Forelimb muscle (tissue), 1 donor: ENCODE measurements at regions not wholly inside any gene's neighbourhood (a gene's known extent, or its start where the extent isn't known, plus 50 kb on each side); places are given as distances from the start of the nearest gene placed in this dataset.

Source experiments
- DNase-seq: peaks from one replicate; pipeline ENCODE4 v3.0.0-alpha.2; 2013; ENCODE audit warnings: low read depth

DNA sequence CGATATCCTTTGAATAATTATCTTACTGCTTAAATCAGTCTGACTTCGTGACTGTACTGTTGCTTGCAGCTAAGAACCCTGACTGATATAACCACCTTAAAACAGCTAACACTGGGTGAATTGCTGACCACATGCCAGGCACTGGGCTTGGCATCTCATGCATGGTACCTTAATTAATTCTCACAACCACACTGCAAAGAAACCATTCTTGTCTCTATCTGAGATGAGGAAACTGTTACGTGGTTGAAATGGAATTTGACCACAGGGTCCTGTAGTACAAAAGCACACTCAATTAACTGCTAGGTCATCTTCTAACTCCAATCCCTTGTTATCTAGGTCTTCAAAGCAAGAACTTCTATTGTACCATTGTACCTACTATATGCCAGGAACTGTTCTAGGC lies 92.7 kb upstream of the PRICKLE2 start:
- no peak for DNase-seq

- no peak for DNase-seq
Measured at GRCh38 chr3:64316971-64317370, 91.7 kb upstream of the PRICKLE2 start.

DNA sequence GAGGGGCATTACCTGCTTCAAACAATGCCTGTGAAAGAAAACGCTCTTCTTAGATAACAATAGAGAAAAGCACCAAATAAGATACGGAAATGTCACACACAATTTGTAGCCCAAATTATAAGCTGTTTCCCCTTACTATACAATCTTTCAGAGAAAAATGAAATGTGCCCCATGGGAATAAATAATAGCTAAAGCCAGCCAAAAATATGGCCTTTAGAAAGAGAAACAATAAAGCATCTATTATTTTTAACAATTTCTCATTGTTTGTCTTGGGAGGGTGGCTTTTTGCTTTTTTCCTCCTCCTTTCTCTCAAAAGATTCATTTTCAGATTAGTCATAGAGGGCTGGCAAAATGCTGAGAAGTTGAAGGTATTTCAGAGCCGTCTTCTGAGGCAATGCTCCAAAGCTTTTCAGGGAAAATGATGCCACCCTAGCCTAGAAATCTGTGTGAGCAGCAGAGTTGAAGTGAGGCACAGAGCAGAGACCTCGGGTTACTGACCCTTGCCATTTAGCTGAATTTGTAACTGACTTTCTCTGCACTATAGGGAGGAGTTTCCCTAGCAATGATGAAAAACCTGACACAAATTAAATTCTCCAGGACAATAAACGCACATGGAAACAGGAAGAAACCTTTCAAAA lies 86.3 kb upstream of the PRICKLE2 start:
- DNase-seq = no peak

DNA sequence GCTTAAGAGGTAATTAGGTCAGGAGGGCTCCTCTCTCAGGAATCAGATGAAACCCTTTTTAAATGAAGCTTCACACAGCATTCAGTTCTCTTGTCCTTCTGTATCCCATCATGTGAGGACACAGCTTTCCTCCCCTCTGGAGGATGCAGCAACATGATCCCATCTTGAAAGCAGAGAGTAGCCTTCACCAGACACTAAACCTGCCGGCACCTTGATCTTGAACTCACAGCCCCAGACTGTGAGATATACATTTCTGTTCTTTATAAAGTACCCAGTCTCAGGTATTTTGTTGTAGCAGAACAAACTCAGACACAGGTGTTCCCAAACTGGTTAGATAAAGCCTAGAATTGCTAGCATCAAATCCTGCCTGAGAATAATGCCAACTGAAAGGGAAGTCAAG lies 83.7 kb upstream of the PRICKLE2 start:
- no peak for DNase-seq

DNA sequence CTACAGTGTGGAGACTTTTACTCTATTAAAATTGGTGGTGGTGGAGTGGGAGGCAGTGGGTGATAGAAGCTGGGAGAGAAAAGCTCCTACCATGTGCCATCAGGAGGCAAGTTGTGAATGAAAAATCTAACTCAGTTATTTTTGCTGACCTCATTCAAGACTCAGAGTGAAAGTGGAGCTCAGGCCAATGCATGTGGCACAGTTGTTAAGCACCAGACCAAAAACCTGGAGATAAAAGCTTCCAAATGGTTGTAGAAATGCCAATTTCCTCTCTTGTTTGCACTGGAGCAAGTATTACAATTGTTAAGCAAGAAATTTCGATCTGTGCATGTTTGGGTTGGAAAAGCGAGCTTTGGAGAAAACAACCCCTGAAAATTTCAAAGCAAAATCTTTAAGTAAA lies 81.5 kb upstream of the PRICKLE2 start:
- DNase-seq = no peak

DNA sequence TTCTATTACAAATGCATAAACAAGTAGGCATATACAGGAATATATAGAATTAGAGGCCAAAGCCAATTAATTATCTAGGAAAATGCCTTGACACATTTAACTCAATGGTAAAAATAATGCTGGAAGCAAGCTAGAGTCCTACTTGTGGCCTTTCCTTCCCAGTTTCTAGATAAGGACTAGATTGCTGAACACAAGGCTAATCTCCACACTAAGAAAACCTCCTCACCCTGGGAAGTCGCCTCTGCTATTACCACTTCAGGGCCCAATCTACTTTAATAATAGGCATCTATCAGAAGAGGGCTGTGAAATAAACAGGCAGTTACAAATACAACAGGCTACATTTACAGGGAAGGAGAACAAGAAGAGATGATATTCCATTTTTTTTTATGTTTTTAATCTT lies 80.5 kb upstream of the PRICKLE2 start:
- no peak for DNase-seq

DNA sequence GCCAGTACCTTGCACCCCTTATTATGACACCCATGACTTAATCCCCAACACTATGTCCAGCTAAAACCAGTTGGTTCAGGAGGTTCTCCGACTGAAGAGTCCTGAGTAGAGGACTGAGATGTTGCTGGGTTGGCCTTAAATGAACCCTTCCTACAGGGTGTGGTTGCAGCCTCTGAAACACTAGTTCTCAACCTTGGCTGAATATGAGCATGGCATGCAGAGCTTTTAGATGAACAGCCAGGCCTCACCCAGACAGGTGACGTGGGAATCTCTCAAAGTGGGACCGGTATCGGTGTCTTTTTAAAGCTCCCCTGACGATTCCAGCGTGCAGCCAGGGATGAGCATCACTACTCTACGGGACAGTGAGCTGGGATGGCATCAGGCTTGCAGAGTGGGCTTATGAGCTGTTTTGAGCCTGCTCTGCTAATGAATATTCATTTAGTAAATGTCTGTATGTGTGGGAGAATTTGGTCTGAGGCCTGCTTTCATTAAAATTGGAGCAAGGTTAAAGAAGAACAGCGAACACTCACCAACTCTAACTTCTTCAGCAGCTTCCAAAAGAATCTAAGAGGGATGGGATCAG lies 79.7 kb upstream of the PRICKLE2 start:
- no peak for DNase-seq

DNA sequence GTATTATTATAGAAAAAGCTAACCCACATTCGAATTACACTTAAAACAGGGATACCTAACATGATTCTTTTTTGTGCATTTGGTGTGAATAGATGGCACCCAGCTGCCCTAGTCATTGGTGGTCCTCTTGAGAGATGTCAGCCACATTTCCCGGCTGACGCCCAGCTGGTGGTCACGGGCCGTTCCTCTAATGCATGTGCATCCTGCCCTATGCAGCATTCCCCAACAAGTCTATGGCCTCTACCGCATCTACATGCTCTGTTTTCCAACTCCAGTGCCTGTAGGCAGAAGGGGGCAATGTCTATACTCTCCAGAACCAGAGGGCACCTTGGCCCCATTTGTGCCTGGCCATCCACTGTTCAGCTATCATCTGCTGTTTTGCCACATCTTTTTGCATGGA lies 78.6 kb upstream of the PRICKLE2 start:
- DNase-seq = no peak

DNA sequence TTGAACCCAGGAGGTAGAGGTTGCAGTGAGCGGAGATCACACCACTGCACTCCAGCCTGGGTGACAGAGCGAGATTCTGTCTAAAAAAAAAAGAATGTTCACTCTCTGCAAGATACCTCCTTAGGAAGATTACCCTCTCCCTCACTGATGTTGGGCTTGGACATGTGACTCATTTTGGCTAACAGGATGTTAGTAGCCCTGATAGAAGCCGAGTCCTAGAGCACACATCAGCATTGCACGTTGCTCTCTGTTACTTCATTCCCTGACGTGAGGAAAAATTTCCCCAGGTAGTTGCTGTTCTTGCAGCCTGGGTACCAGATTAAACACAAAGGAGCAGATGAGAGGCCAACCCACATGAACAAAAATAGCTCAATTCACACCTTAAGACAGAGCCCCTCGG lies 78.1 kb upstream of the PRICKLE2 start:
- no peak for DNase-seq

DNA sequence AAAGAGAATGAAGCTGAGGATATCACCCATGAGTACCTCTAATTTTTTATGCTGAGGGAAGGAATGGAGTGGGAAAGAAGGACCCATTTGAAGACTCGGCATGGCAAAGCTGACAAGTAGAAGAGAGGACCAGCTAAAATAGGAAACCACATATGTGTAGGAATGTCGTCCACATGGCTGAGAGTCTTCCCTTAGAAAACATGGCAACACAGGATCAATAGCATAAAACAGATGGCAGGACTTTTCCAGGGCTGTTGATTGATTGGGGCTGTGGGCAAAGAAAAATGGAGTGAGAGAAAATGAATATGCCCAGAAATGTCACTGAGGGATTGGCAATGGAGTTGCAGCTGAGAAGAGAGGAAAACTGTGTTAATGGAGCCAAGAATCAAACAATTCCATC lies 76.2 kb upstream of the PRICKLE2 start:
- no peak for DNase-seq

DNA sequence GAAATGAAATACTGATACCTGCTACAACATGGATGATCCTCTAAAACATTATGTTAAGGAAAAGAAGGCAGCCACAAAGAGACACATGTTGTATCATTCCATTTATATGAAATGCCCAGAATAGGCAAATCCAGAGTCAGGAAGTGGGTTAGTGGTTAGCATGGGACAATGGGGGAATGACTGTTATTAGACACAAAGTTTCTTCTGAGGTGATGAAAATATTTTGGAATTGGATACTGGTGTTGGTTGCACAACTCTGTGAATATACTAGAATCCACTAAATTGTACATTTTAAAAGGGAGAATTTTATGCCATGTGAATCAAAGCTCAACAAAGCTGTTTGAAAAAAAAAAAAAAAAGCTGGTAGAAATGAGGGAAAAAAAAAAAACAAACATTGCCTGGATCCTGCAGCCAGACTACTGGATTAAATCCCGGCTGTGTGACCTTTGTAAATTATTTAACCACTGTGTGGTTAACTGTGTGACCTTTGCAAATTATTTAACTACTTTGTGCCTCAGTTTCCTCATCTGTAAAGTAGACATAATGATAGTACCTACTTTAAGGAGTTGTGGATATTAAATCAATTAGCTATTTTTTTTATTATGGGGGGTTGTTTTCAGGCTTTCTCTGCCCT lies 75.6 kb upstream of the PRICKLE2 start:
- DNase-seq = no peak

DNA sequence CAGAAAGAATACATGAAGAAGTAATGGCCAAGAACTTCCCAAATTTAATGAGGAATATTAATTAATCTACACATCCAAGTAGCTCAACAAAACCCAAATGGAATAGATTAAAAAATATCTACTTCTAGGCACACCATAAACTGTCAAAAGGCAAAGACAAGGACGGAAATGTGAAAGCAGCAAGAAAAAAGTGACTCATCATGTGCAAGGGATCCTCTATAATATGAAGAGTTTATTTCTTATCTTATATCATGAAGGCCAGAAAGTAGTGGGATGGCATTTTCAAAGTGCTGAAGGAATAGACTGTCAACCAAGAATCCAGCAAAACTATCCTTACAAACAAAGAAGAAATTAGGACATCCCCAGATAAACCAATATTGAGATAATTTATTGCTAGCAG lies 73.9 kb upstream of the PRICKLE2 start:
- no peak for DNase-seq

GRCh38 chr3:64297563-64297962 lies 72.3 kb upstream of the PRICKLE2 start:
- no peak for DNase-seq

DNA sequence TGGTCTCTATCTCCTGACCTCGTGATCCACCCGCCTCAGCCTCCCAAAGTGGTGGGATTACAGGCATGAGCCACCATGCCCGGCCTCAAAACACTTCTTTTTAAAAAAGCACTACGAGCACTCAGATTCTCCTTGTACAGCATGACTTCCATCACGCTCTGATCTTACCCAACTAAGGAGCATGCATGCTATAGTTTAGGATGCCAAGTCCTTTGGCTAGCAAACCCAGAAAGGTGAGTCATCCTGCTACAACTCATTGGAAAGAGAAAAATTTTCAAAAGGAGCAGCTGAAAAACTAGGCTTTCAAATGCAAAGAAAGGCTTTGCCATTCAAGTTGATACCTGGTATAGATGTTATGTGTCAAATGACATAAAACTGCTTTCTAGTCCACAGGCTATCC lies 70.3 kb upstream of the PRICKLE2 start:
- DNase-seq = no peak

- DNase-seq = no peak
Measured at GRCh38 chr3:64294771-64295170, 69.5 kb upstream of the PRICKLE2 start.

DNA sequence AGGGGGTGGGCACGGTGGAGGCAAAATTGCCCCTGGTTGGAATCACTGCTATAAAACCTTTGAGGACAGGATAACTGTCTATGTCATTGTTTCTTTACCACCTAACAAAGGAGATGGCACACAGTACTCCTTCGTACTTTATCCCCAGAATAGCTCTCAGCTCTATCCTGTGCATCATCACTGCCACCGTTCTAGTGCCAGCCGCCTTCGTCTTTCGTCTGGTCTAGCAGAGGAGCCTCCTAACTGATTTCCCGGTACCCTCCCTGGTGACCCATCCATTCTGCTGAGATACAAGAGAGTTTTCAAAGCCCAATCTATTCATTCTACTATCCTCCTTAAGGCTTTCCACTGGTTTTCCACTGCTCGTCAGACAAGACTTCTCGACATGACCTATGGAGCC lies 67.9 kb upstream of the PRICKLE2 start:
- no peak for DNase-seq

DNA sequence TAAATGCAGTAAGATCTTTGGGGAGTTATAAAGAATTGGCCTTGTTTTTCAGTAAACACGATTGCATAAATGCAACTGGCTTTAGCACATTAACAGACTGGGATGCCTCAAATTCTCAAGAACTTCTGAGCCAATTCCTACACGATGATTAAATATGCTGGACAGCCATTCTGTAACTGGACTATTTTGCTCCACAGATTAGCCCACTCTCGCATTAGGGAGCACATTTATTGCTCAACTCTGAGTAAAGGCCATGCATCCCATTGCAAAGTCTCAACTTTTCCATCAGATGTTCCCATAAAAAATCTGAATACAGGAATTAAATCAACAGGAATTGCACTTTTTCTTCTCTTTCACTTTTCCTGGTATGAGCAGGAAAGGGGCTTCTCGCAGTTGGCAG lies 66.7 kb upstream of the PRICKLE2 start:
- DNase-seq = peak; percentile 81

DNA sequence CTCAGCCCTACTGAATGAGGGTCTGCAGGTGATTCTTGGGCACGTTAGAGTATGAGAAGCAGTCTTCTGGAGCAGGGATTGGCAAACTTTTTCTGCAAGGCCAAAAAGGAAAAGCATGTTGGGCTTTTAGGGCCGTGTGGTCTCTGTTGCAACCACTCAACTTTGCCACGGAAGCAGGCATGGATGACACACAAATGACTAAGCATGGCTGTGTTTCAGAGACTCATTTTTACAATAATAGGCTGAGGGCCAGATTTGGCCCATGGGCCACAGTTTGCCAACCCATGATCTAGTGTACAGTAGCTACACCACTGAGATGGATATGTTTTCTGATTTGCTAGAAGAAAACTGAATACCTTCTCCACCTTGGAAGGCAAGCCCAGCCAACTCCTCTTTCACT lies 66.1 kb upstream of the PRICKLE2 start:
- no peak for DNase-seq

GRCh38 chr3:64290864-64291263 lies 65.6 kb upstream of the PRICKLE2 start:
- DNase-seq = no peak

GRCh38 chr3:64290161-64290560 lies 64.9 kb upstream of the PRICKLE2 start:
- DNase-seq = no peak

GRCh38 chr3:64289622-64290021 lies 64.4 kb upstream of the PRICKLE2 start:
- no peak for DNase-seq

DNA sequence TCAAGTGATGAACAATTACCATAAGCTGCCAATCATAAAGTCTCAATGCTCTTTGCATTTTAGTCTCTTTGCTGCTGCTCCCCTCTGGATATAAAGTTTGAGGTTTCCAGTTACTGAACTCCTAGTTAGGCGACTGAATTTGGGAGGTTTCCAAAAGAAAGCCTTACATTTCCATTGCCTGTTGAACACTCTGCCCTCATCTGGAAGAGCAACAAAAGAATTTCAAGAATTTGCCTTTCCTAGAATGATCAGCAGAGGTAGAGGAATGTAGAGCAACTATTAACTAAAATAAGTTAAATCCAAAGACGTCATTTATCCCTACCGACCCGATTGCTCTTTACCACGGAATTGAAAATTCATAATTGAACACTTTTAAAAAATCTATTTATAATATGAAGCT lies 53.4 kb upstream of the PRICKLE2 start:
- DNase-seq = no peak

DNA sequence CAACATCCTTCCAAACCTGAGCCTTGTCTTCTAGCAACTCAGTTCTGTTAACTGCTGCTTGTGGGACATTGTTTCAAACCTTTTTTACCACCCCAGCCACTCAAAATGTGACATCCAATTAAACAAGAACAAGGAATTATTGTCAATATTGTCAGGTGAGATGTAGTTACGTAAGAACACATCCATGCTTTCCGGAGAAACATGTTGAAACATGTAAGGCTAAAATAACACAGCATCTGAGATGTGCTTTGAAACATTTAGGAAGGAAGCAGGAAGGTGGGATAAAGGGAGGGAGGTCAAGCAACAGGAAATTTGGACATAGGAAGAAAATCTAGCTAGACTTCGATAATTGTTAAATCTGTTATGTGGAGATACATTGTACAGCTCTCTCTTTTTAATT lies 50.9 kb upstream of the PRICKLE2 start:
- no peak for DNase-seq
